Endothelial cell of umbilical vein (primary cell): ENCODE measurements at regions not wholly inside any gene's neighbourhood (a gene's known extent, or its start where the extent isn't known, plus 50 kb on each side); places are given as distances from the start of the nearest gene placed in this dataset.

Experiments
- BruUV-seq: library from RNA; stranded (reverse); fragments of 400-500 nt; replicated peaks from 2 replicates; lab custom pipeline; 2021; lab: Mats Ljungman, UMichigan
- CTCF ChIA-PET: fragments of 300-600, 350-600 bp; sonication (Branson Sonifier 250); formaldehyde crosslinking; loops from one replicate; lab custom pipeline; 2021; ENCODE audit warnings: antibody characterized with exemption, inconsistent platforms; lab: Charles Lee
- POLR2A ChIA-PET: fragments of 300-600, 350-600 bp; sonication (Branson Sonifier 250); formaldehyde crosslinking; loops from one replicate; lab custom pipeline; 2021; ENCODE audit warnings: antibody characterized with exemption, inconsistent platforms; lab: Charles Lee
- DNase-seq: peaks from one replicate; pipeline ENCODE4 v3.0.0-alpha.2; 2011; ENCODE audit warnings: low read depth, low spot score
- FAIRE-seq: peaks from 2 replicates; lab custom pipeline; 2011; peaks lifted over from hg19 to GRCh38; lab: Jason Lieb, UNC
- H2AFZ ChIP-seq: 2 replicates; pipeline ENCODE4 v1.6.0; 2012; ENCODE audit warnings: low read depth, low read length, control low read depth, inconsistent platforms
- H3K27ac ChIP-seq: 2 replicates; pipeline ENCODE4 v1.5.1; 2011; ENCODE audit warnings: low read depth, mild to moderate bottlenecking, control low read depth, low read length, moderate library complexity; ENCODE audit not compliant: insufficient read depth
- H3K27me3 ChIP-seq, 2 experiments: 2 replicates each; pipeline versions ENCODE4 v1.6.0 to v1.6.1; 2011; ENCODE audit warnings: low read length in 2 of 2, mixed read lengths in 1 of 2; ENCODE audit not compliant: control insufficient read depth in 2 of 2, insufficient read depth in 2 of 2
- H3K36me3 ChIP-seq, 2 experiments: 2 replicates in 1 of 2; 3 replicates in 1 of 2; pipeline ENCODE4 v1.5.1; 2011; ENCODE audit warnings: low read length in 2 of 2, mild to moderate bottlenecking in 1 of 2, moderate library complexity in 1 of 2; ENCODE audit not compliant: control insufficient read depth in 2 of 2, insufficient read depth in 2 of 2; ENCODE audit errors: extremely low read depth in 1 of 2
- H3K4me1 ChIP-seq: 3 replicates; pipeline ENCODE4 v1.5.1; 2011; ENCODE audit warnings: mild to moderate bottlenecking, low read length; ENCODE audit not compliant: control insufficient read depth, insufficient read depth; ENCODE audit errors: extremely low read depth
- H3K4me2 ChIP-seq: 2 replicates; pipeline ENCODE4 v1.6.1; 2011; ENCODE audit warnings: low read length, control low read depth, mixed read lengths; ENCODE audit not compliant: insufficient read depth
- H3K4me3 ChIP-seq, 3 experiments: fragments of 200-600 bp in 1 of 3; sonication (generic), shearing (Covaris generic) in 1 of 3; replicated peaks in 1 of 3; 2 replicates each; pipeline ENCODE4 v1.5.1; 2011 to 2016; ENCODE audit warnings: control low read depth in 3 of 3, low read length in 3 of 3, mild to moderate bottlenecking in 2 of 3, inconsistent platforms in 1 of 3, low read depth in 1 of 3, moderate library complexity in 1 of 3; ENCODE audit not compliant: insufficient read depth in 1 of 3
- H3K79me2 ChIP-seq: 2 replicates; pipeline ENCODE4 v1.6.0; 2012; ENCODE audit warnings: low read length, inconsistent platforms; ENCODE audit not compliant: control insufficient read depth, insufficient read depth
- H3K9ac ChIP-seq: replicated peaks from 2 replicates; pipeline ENCODE3; 2011; ENCODE audit warnings: low read length, control low read depth; ENCODE audit not compliant: insufficient read depth; ENCODE audit errors: extremely low read depth
- H3K9me1 ChIP-seq: replicated peaks from 3 replicates; pipeline ENCODE4 v1.6.0; 2011; ENCODE audit warnings: mild to moderate bottlenecking, low read length; ENCODE audit not compliant: control insufficient read depth, insufficient read depth; ENCODE audit errors: extremely low read depth
- H3K9me3 ChIP-seq: replicated peaks from 2 replicates; pipeline ENCODE4 v1.5.1; 2012; ENCODE audit warnings: low read length, inconsistent platforms; ENCODE audit not compliant: control insufficient read depth, insufficient read depth
- H4K20me1 ChIP-seq: replicated peaks from 2 replicates; pipeline ENCODE3; 2011; ENCODE audit warnings: mild to moderate bottlenecking, low read length; ENCODE audit not compliant: control insufficient read depth, insufficient read depth; ENCODE audit errors: extremely low read depth
- CTCF ChIP-seq, 2 donors: IDR thresholded peaks; 1 replicate in 1 of 2; 2 replicates in 1 of 2; pipeline ENCODE4 v1.5.1; 2011; ENCODE audit warnings: low read length in 2 of 2, mild to moderate bottlenecking in 2 of 2, moderate library complexity in 2 of 2, control low read depth in 1 of 2, inconsistent platforms in 1 of 2, low read depth in 1 of 2; ENCODE audit not compliant: insufficient read depth in 1 of 2; ENCODE audit errors: extremely low read depth in 1 of 2
- EZH2 ChIP-seq: IDR thresholded peaks from 2 replicates; pipeline ENCODE4 v1.6.1; 2012; ENCODE audit warnings: borderline replicate concordance, low read depth, mild to moderate bottlenecking, moderate library complexity, low read length, inconsistent platforms; ENCODE audit not compliant: severe bottlenecking
- FOS ChIP-seq: IDR thresholded peaks from 2 replicates; pipeline ENCODE4 v1.6.1; 2011; ENCODE audit warnings: mild to moderate bottlenecking, low read length, moderate library complexity, borderline replicate concordance; ENCODE audit not compliant: insufficient read depth
- GATA2 ChIP-seq: IDR thresholded peaks from 2 replicates; pipeline ENCODE4 v1.7.0; 2011; ENCODE audit warnings: low read depth, mild to moderate bottlenecking, moderate library complexity, mixed read lengths, low read length; ENCODE audit not compliant: insufficient read length, insufficient read depth
- JUN ChIP-seq: IDR thresholded peaks from 2 replicates; pipeline ENCODE4 v1.6.1; 2011; ENCODE audit warnings: borderline replicate concordance, low read depth; ENCODE audit not compliant: insufficient read length, insufficient read depth
- MAX ChIP-seq: IDR thresholded peaks from 2 replicates; pipeline ENCODE4 v1.6.1; 2011; ENCODE audit not compliant: insufficient read depth, insufficient read length
- MYC ChIP-seq: IDR thresholded peaks from one replicate; pipeline ENCODE4 v1.6.1; 2011; ENCODE audit warnings: mild to moderate bottlenecking, low read depth, low read length
- POLR2A ChIP-seq: IDR thresholded peaks from 2 replicates; pipeline ENCODE4 v1.6.1; 2012; ENCODE audit warnings: low read depth, mild to moderate bottlenecking, control low read depth, low read length
- POLR2AphosphoS5 ChIP-seq: IDR thresholded peaks from 2 replicates; pipeline ENCODE4 v1.6.1; 2012; ENCODE audit warnings: low read depth, mild to moderate bottlenecking, control low read depth, low read length, moderate library complexity; ENCODE audit not compliant: insufficient read depth
- dilution Hi-C: fragments of 300-500 bp; cut with MboI; formaldehyde crosslinking; loops from one replicate; pipeline ENCODE4 v1.15.0; 2019; ENCODE audit warnings: low sequenced_read_pairs; ENCODE audit not compliant: extremely low pct_ligation_motif_present
- intact Hi-C: fragments of 100-400 bp; cut with micrococcal nuclease; formaldehyde crosslinking; loops from one replicate; pipeline ENCODE4 v1.10.0; 2022

- H3K27me3 ChIP-seq = no peaks in the 10 kb centered on the region
- H2AFZ ChIP-seq = no peak overlapping the region
- CTCF ChIA-PET = no interaction called here
- POLR2A ChIA-PET = no interaction called here
- no peak for TF ChIP-seq MAX
- TF ChIP-seq POLR2AphosphoS5 = no peak
- no peak for TF ChIP-seq JUN
- no peak for TF ChIP-seq EZH2
- TF ChIP-seq CTCF (IDR thresholded peaks at IDR 0.05; ENCODE audit: extremely low read depth in 1 of 2, insufficient read depth in 1 of 2, low read depth in 1 of 2, low read length in 2 of 2) = no peak
- no peak for TF ChIP-seq FOS
- no peak for TF ChIP-seq MYC
- no peak for TF ChIP-seq GATA2
- no peak for TF ChIP-seq POLR2A
- DNase-seq (no peak), FAIRE-seq (no peak)
- H3K4me3 ChIP-seq = no peak overlapping the region
- no peak overlapping the region for H3K9ac ChIP-seq
- H3K9me1 ChIP-seq = no peaks in the 10 kb centered on the region
- no peaks in the 10 kb centered on the region for H4K20me1 ChIP-seq
- H3K79me2 ChIP-seq = no peaks in the 10 kb centered on the region
- no TSS peak for BruUV-seq
- dilution Hi-C loops (no loop called here), intact Hi-C loops (no loop called here)
- H3K27ac ChIP-seq = no peak overlapping the region
- H3K36me3 ChIP-seq = no peaks in the 10 kb centered on the region
- no peaks in the 10 kb centered on the region for H3K9me3 ChIP-seq
- H3K4me2 ChIP-seq = no peak overlapping the region
- H3K4me1 ChIP-seq = no peaks in the 10 kb centered on the region
These were observed 310.2 kb upstream of the REG3G start for GRCh38 chr2:78715293-78715692.
